Endothelial cell of umbilical vein (primary cell): ENCODE measurements at regions not wholly inside any gene's neighbourhood (a gene's known extent, or its start where the extent isn't known, plus 50 kb on each side); places are given as distances from the start of the nearest gene placed in this dataset.

Experiments used
- FOS ChIP-seq: IDR thresholded peaks from 2 replicates; pipeline ENCODE4 v1.6.1; 2011; ENCODE audit warnings: mild to moderate bottlenecking, low read length, moderate library complexity, borderline replicate concordance; ENCODE audit not compliant: insufficient read depth
- JUN ChIP-seq: IDR thresholded peaks from 2 replicates; pipeline ENCODE4 v1.6.1; 2011; ENCODE audit warnings: borderline replicate concordance, low read depth; ENCODE audit not compliant: insufficient read length, insufficient read depth
- MYC ChIP-seq: IDR thresholded peaks from one replicate; pipeline ENCODE4 v1.6.1; 2011; ENCODE audit warnings: mild to moderate bottlenecking, low read depth, low read length
- POLR2A ChIP-seq: IDR thresholded peaks from 2 replicates; pipeline ENCODE4 v1.6.1; 2012; ENCODE audit warnings: low read depth, mild to moderate bottlenecking, control low read depth, low read length
- POLR2AphosphoS5 ChIP-seq: IDR thresholded peaks from 2 replicates; pipeline ENCODE4 v1.6.1; 2012; ENCODE audit warnings: low read depth, mild to moderate bottlenecking, control low read depth, low read length, moderate library complexity; ENCODE audit not compliant: insufficient read depth
- TF ChIP-seq, protein P1 (sequence below), 2 donors: IDR thresholded peaks; 1 replicate in 1 of 2; 2 replicates in 1 of 2; pipeline ENCODE4 v1.5.1; 2011; ENCODE audit warnings: low read length in 2 of 2, mild to moderate bottlenecking in 2 of 2, moderate library complexity in 2 of 2, control low read depth in 1 of 2, inconsistent platforms in 1 of 2, low read depth in 1 of 2; ENCODE audit not compliant: insufficient read depth in 1 of 2; ENCODE audit errors: extremely low read depth in 1 of 2

DNA sequence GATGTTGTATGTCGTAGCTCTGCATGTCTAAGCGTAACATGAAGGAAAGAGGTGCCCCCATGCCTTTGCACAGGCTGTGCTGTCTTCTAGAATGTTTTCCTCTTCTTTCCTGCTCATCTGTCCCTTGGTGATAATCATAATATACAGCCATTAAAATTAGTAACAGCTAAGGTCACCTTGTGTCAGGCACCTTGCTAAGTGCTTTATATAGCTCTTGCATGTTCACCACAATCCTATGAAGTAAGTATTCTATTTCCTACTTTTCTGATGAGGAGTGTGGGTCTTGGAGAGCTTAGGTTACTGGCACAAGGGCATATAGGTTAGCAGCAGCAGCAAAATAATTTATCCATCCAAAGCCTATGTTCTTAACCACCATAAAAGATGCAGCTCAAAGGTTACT lies 754.4 kb downstream of the NTRK3 start:
- TF ChIP-seq, protein P1, sequence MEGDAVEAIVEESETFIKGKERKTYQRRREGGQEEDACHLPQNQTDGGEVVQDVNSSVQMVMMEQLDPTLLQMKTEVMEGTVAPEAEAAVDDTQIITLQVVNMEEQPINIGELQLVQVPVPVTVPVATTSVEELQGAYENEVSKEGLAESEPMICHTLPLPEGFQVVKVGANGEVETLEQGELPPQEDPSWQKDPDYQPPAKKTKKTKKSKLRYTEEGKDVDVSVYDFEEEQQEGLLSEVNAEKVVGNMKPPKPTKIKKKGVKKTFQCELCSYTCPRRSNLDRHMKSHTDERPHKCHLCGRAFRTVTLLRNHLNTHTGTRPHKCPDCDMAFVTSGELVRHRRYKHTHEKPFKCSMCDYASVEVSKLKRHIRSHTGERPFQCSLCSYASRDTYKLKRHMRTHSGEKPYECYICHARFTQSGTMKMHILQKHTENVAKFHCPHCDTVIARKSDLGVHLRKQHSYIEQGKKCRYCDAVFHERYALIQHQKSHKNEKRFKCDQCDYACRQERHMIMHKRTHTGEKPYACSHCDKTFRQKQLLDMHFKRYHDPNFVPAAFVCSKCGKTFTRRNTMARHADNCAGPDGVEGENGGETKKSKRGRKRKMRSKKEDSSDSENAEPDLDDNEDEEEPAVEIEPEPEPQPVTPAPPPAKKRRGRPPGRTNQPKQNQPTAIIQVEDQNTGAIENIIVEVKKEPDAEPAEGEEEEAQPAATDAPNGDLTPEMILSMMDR (IDR thresholded peaks at IDR 0.05; ENCODE audit: extremely low read depth in 1 of 2, insufficient read depth in 1 of 2, low read depth in 1 of 2, low read length in 2 of 2), result no peak
- TF ChIP-seq POLR2A, result no peak
- TF ChIP-seq JUN, result no peak
- TF ChIP-seq POLR2AphosphoS5, result no peak
- TF ChIP-seq MYC, result no peak
- no peak for TF ChIP-seq FOS
